OCI-LY7 (cell line): ENCODE measurements at regions not wholly inside any gene's neighbourhood (a gene's known extent, or its start where the extent isn't known, plus 50 kb on each side); places are given as distances from the start of the nearest gene placed in this dataset.

Experiments
- BruUV-seq: library from RNA; stranded (reverse); fragments of 400-500 nt; replicated peaks from 2 replicates; lab custom pipeline; 2021; lab: Mats Ljungman, UMichigan
- CTCF ChIA-PET: fragments of 300-600 bp; sonication (Branson Sonifier 250); formaldehyde crosslinking; loops from one replicate; lab custom pipeline; 2022; ENCODE audit warnings: antibody characterized with exemption; ENCODE audit not compliant: unreplicated experiment; lab: Charles Lee
- POLR2A ChIA-PET: fragments of 300-600 bp; sonication (Branson Sonifier 250); formaldehyde crosslinking; loops from one replicate; lab custom pipeline; 2022; ENCODE audit warnings: antibody characterized with exemption; lab: Charles Lee
- DNase-seq: peaks from one replicate; pipeline ENCODE4 v3.0.0-alpha.2; 2015; ENCODE audit warnings: low spot score
- H2AFZ ChIP-seq: fragments of 200-600 bp; sonication (generic), shearing (Covaris generic); 2 replicates; pipeline ENCODE4 v1.6.1; 2014; ENCODE audit warnings: mild to moderate bottlenecking, antibody characterized with exemption, low read length, moderate library complexity
- H3K27ac ChIP-seq: fragments of 200-600 bp; sonication (generic); 2 replicates; pipeline ENCODE4 v1.5.1; 2014; ENCODE audit warnings: mixed run types, low read depth, mild to moderate bottlenecking, moderate library complexity, low read length, inconsistent platforms; ENCODE audit not compliant: poor library complexity, severe bottlenecking
- H3K36me3 ChIP-seq: fragments of 200-600 bp; sonication (generic); 2 replicates; pipeline ENCODE4 v1.6.1; 2014; ENCODE audit warnings: mild to moderate bottlenecking, antibody characterized with exemption, low read length, moderate library complexity, mixed read lengths; ENCODE audit not compliant: insufficient read depth
- H3K4me1 ChIP-seq: fragments of 200-600 bp; sonication (generic); 2 replicates; pipeline ENCODE4 v1.5.1; 2014; ENCODE audit warnings: mild to moderate bottlenecking, low read length; ENCODE audit not compliant: insufficient read depth, poor library complexity, severe bottlenecking
- H3K4me2 ChIP-seq: fragments of 200-600 bp; sonication (generic); 2 replicates; pipeline ENCODE4 v1.6.1; 2014; ENCODE audit warnings: mild to moderate bottlenecking, low read length
- H3K4me3 ChIP-seq: fragments of 200-600 bp; sonication (generic); 2 replicates; pipeline ENCODE4 v1.5.1; 2014; ENCODE audit warnings: mild to moderate bottlenecking, low read depth, low read length; ENCODE audit not compliant: poor library complexity, severe bottlenecking
- H3K79me2 ChIP-seq: fragments of 200-600 bp; sonication (generic); 2 replicates; pipeline ENCODE4 v1.6.1; 2016; ENCODE audit warnings: low read depth, mild to moderate bottlenecking, low read length, moderate library complexity, mixed read lengths; ENCODE audit not compliant: insufficient read depth
- H3K9me2 ChIP-seq: fragments of 200-600 bp; sonication (generic); 2 replicates; pipeline ENCODE4 v1.6.1; 2016; ENCODE audit warnings: mild to moderate bottlenecking, low read length, mixed read lengths; ENCODE audit not compliant: insufficient read depth
- H3K9me3 ChIP-seq: fragments of 200-600 bp; sonication (generic); 2 replicates; pipeline ENCODE4 v1.6.1; 2014; ENCODE audit warnings: mild to moderate bottlenecking, mixed run types, low read length, mixed read lengths
- H4K20me1 ChIP-seq: fragments of 200-600 bp; sonication (generic); 2 replicates; pipeline ENCODE4 v1.6.1; 2014; ENCODE audit warnings: mild to moderate bottlenecking, antibody characterized with exemption, low read length, moderate library complexity, mixed read lengths; ENCODE audit not compliant: insufficient read depth
- EZH2phosphoT487 ChIP-seq: fragments of 200-600 bp; sonication (generic); IDR thresholded peaks from 2 replicates; pipeline ENCODE4 v1.6.1; 2018; ENCODE audit warnings: low read depth, borderline replicate concordance, mild to moderate bottlenecking, mixed run types, antibody characterized with exemption, low read length, moderate library complexity, mixed read lengths
- intact Hi-C: fragments of 100-400 bp; cut with micrococcal nuclease; formaldehyde crosslinking; loops from one replicate; pipeline ENCODE4 v1.10.0; 2022; ENCODE audit not compliant: unreplicated experiment
- TF ChIP-seq, protein P1 (sequence below): fragments of 200-600 bp; sonication (generic); conservative IDR thresholded peaks from 2 replicates; pipeline ENCODE4 v1.5.1; 2014; ENCODE audit warnings: mild to moderate bottlenecking, antibody characterized with exemption, low read length, moderate library complexity, mixed read lengths

DNA sequence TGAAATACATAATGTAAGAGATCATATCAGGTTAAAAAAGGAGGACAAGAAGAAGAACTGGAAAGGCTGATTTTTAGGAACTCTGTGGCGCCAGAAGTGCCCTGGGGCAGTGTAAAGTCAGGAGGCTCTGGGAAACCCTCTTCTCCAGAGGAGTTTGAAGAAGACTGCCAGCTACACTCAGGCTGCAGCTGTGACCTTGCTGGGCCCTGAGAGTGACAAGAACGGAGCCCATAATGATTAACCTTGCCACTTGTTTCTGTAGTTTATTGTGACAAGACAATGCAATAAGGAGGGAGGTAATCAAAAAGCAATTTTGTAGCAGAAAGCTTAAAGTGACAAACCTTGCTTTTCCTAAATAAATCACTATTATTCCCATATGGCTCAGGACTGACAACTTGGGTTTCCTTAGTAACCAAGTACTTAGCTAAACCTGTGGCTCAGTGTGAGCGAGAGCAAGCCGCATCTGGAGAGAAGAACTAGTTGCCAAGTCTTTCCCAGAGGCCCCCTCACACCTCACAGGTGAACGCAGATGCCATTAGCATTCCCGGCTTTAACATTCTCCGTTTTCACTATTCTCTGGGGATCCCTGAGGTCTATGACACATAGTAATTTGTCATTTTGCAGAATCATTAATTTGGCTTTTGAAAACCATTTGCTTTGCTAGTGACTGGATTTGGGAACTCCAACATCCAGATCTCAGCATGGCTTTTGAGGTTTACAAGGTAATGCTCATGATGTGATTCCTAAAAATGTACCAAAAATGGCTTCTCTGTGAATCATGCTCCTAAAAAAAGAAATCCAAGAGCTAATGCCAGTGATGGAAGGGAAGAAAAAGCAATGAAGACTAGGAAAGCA lies 115.9 kb downstream of the OMA1 start:
- no TSS peak for BruUV-seq
- no peak overlapping the region for H3K4me3 ChIP-seq
- H3K79me2 ChIP-seq = no peaks in the 10 kb centered on the region
- H2AFZ ChIP-seq = no peak overlapping the region
- H3K4me1 ChIP-seq = no peaks in the 10 kb centered on the region
- POLR2A ChIA-PET = interaction anchor here (0.6 kb wide), 1 partner anchor 167 kb away, joined by 3 read pairs; no protein-coding TSS in a partner anchor
- no peaks in the 10 kb centered on the region for H3K36me3 ChIP-seq
- intact Hi-C loops = no loop called here
- H3K4me2 ChIP-seq = no peak overlapping the region
- DNase-seq = no peak
- H3K9me2 ChIP-seq = no peaks in the 10 kb centered on the region
- no peak for TF ChIP-seq EZH2phosphoT487
- TF ChIP-seq, protein P1, sequence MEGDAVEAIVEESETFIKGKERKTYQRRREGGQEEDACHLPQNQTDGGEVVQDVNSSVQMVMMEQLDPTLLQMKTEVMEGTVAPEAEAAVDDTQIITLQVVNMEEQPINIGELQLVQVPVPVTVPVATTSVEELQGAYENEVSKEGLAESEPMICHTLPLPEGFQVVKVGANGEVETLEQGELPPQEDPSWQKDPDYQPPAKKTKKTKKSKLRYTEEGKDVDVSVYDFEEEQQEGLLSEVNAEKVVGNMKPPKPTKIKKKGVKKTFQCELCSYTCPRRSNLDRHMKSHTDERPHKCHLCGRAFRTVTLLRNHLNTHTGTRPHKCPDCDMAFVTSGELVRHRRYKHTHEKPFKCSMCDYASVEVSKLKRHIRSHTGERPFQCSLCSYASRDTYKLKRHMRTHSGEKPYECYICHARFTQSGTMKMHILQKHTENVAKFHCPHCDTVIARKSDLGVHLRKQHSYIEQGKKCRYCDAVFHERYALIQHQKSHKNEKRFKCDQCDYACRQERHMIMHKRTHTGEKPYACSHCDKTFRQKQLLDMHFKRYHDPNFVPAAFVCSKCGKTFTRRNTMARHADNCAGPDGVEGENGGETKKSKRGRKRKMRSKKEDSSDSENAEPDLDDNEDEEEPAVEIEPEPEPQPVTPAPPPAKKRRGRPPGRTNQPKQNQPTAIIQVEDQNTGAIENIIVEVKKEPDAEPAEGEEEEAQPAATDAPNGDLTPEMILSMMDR = no peak
- CTCF ChIA-PET = no interaction called here
- no peaks in the 10 kb centered on the region for H4K20me1 ChIP-seq
- no peak overlapping the region for H3K27ac ChIP-seq
- H3K9me3 ChIP-seq = no peaks in the 10 kb centered on the region

- no peaks in the 10 kb centered on the region for H4K20me1 ChIP-seq
- no peaks in the 10 kb centered on the region for H3K9me2 ChIP-seq
- DNase-seq = no peak
- H3K4me2 ChIP-seq = no peak overlapping the region
- H3K27ac ChIP-seq = no peak overlapping the region
- no peaks in the 10 kb centered on the region for H3K9me3 ChIP-seq
- H3K4me1 ChIP-seq = no peaks in the 10 kb centered on the region
- no TSS peak for BruUV-seq
- TF ChIP-seq EZH2phosphoT487 = no peak
- TF ChIP-seq, protein P1 = no peak
- no peak overlapping the region for H3K4me3 ChIP-seq
- CTCF ChIA-PET = no interaction called here
- POLR2A ChIA-PET = no interaction called here
- H2AFZ ChIP-seq = no peak overlapping the region
- H3K36me3 ChIP-seq = no peaks in the 10 kb centered on the region
- intact Hi-C loops = no loop called here
- no peaks in the 10 kb centered on the region for H3K79me2 ChIP-seq
Observed at GRCh38 chr1:58426918-58427317, 119.6 kb downstream of the OMA1 start.

DNA sequence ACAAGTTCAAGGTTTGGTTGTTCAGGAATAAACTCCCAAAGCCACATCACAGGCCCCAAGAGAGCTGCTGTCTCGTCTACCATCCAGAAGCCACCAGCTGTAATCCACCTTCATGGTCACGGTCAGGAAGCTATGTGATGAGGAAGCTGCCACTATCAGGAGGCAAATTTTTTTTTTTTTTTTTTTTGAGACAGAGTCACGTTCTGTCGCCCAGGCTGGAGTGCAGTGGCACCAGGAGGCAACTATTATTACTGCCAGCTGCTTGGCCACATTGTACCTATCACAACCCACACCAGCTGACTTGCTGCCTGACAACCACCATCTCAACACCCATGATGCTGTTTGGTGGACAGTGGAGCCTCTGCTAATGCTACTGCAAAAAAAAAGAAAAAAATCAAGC lies 124.1 kb downstream of the OMA1 start:
- Histone ChIP-seq H4K20me1 (no peaks in the 10 kb centered on the region), H3K9me3 (no peaks in the 10 kb centered on the region), H3K27ac (no peak overlapping the region), H3K4me2 (no peak overlapping the region), H3K9me2 (no peaks in the 10 kb centered on the region), H2AFZ (no peak overlapping the region), H3K4me1 (no peaks in the 10 kb centered on the region), H3K36me3 (no peaks in the 10 kb centered on the region), H3K4me3 (no peak overlapping the region), H3K79me2 (no peaks in the 10 kb centered on the region)
- TF ChIP-seq, protein P1 = no peak
- no peak for TF ChIP-seq EZH2phosphoT487
- DNase-seq = no peak
- intact Hi-C loops = no loop called here
- BruUV-seq = no TSS peak
- POLR2A ChIA-PET = interaction anchor here (0.6 kb wide), 1 partner anchor 1515 kb away, joined by 3 read pairs; no protein-coding TSS in a partner anchor
- CTCF ChIA-PET = no interaction called here
